Neural cell (in vitro differentiated cells): ENCODE measurements at regions not wholly inside any gene's neighbourhood (a gene's known extent, or its start where the extent isn't known, plus 50 kb on each side); places are given as distances from the start of the nearest gene placed in this dataset.

ENCODE experiments used
- CTCF ChIP-seq: fragments of 450-650 bp; IDR thresholded peaks from 2 replicates; pipeline ENCODE4 v1.5.1; 2014; ENCODE audit warnings: antibody characterized with exemption, mild to moderate bottlenecking, moderate library complexity; ENCODE audit not compliant: poor library complexity, severe bottlenecking
- MXI1 ChIP-seq: fragments of 450-650 bp; conservative IDR thresholded peaks from 2 replicates; pipeline ENCODE4 v1.6.1; 2014; ENCODE audit warnings: antibody characterized with exemption, mild to moderate bottlenecking; ENCODE audit not compliant: poor library complexity, severe bottlenecking
- POLR2AphosphoS5 ChIP-seq: IDR thresholded peaks from 2 replicates; pipeline ENCODE4 v1.6.1; 2012
- SMC3 ChIP-seq: fragments of 450-650 bp; conservative IDR thresholded peaks from 2 replicates; pipeline ENCODE4 v1.6.1; 2014; ENCODE audit warnings: antibody characterized with exemption, mild to moderate bottlenecking, moderate library complexity; ENCODE audit not compliant: poor library complexity
- TAF1 ChIP-seq: IDR thresholded peaks from 2 replicates; pipeline ENCODE4 v1.6.1; 2012; ENCODE audit warnings: low read depth
- TF ChIP-seq, protein P1 (sequence below): IDR thresholded peaks from 2 replicates; pipeline ENCODE4 v1.6.1; 2012; ENCODE audit warnings: borderline replicate concordance

- TF ChIP-seq CTCF = no peak
- no peak for TF ChIP-seq TAF1
- TF ChIP-seq SMC3 = no peak
- TF ChIP-seq POLR2AphosphoS5 = no peak
- TF ChIP-seq, protein P1, sequence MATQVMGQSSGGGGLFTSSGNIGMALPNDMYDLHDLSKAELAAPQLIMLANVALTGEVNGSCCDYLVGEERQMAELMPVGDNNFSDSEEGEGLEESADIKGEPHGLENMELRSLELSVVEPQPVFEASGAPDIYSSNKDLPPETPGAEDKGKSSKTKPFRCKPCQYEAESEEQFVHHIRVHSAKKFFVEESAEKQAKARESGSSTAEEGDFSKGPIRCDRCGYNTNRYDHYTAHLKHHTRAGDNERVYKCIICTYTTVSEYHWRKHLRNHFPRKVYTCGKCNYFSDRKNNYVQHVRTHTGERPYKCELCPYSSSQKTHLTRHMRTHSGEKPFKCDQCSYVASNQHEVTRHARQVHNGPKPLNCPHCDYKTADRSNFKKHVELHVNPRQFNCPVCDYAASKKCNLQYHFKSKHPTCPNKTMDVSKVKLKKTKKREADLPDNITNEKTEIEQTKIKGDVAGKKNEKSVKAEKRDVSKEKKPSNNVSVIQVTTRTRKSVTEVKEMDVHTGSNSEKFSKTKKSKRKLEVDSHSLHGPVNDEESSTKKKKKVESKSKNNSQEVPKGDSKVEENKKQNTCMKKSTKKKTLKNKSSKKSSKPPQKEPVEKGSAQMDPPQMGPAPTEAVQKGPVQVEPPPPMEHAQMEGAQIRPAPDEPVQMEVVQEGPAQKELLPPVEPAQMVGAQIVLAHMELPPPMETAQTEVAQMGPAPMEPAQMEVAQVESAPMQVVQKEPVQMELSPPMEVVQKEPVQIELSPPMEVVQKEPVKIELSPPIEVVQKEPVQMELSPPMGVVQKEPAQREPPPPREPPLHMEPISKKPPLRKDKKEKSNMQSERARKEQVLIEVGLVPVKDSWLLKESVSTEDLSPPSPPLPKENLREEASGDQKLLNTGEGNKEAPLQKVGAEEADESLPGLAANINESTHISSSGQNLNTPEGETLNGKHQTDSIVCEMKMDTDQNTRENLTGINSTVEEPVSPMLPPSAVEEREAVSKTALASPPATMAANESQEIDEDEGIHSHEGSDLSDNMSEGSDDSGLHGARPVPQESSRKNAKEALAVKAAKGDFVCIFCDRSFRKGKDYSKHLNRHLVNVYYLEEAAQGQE = no peak
- no peak for TF ChIP-seq MXI1
These were observed 378.9 kb downstream of the DLEU7 start for GRCh38 chr13:50464349-50465251.
